GM12878 (cell line): ENCODE measurements at regions not wholly inside any gene's neighbourhood (a gene's known extent, or its start where the extent isn't known, plus 50 kb on each side); places are given as distances from the start of the nearest gene placed in this dataset.

ENCODE experiments used
- ATAC-seq: fragments of 200-7000 bp; cut with Tn5 transposase; 3 replicates; pipeline ENCODE4 v1.9.1; 2020; ENCODE audit warnings: mild to moderate bottlenecking, moderate library complexity
- BruUV-seq: library from RNA; stranded (reverse); fragments of 400-500 nt; replicated peaks from 2 replicates; lab custom pipeline; 2021; lab: Mats Ljungman, UMichigan
- CTCF ChIA-PET: fragments of 300-600 bp; sonication (Branson Sonifier 250); formaldehyde crosslinking; extraction: SDS; loops from one replicate; lab custom pipeline; 2021; ENCODE audit warnings: inconsistent platforms; lab: Yijun Ruan, JAX
- POLR2A ChIA-PET: fragments of 350-600 bp; formaldehyde crosslinking; extraction: SDS; loops from one replicate; lab custom pipeline; 2021; ENCODE audit warnings: inconsistent platforms; lab: Charles Lee
- RAD21 ChIA-PET: fragments of 300-600 bp; sonication (Branson Sonifier 250); formaldehyde crosslinking; loops from one replicate; lab custom pipeline; 2023; ENCODE audit warnings: antibody characterized with exemption; ENCODE audit not compliant: unreplicated experiment; lab: Charles Lee
- SMC1A ChIA-PET: fragments of 300-600 bp; sonication (Branson Sonifier 250); formaldehyde crosslinking; loops from one replicate; lab custom pipeline; 2023; ENCODE audit not compliant: unreplicated experiment, uncharacterized antibody; lab: Charles Lee
- DNase-seq: peaks from one replicate; pipeline ENCODE4 v3.0.0-alpha.2; 2011; ENCODE audit warnings: low read depth, low spot score
- FAIRE-seq: peaks from 3 replicates; lab custom pipeline; 2011; peaks lifted over from hg19 to GRCh38; lab: Jason Lieb, UNC
- H2AFZ ChIP-seq: 2 replicates; pipeline ENCODE4 v1.6.0; 2011; ENCODE audit warnings: low read depth, low read length, control low read depth; ENCODE audit not compliant: control insufficient read depth
- H3K27ac ChIP-seq: 2 replicates; pipeline ENCODE4 v1.5.1; 2011; ENCODE audit warnings: control low read depth; ENCODE audit not compliant: control insufficient read depth, insufficient read depth
- H3K27me3 ChIP-seq, 2 experiments: replicated peaks in 1 of 2; 2 replicates each; pipeline versions ENCODE4 v1.6.0 to v1.6.1; 2011; ENCODE audit warnings: low read length in 1 of 2; ENCODE audit not compliant: control insufficient read depth in 2 of 2, insufficient read depth in 2 of 2
- H3K36me3 ChIP-seq, 2 experiments: 2 replicates each; pipeline ENCODE4 v1.5.1; 2011; ENCODE audit warnings: low read length in 1 of 2; ENCODE audit not compliant: control insufficient read depth in 2 of 2, insufficient read depth in 2 of 2
- H3K4me1 ChIP-seq: 2 replicates; pipeline ENCODE4 v1.6.1; 2011; ENCODE audit warnings: mild to moderate bottlenecking, low read length, moderate library complexity, mixed read lengths; ENCODE audit not compliant: control insufficient read depth, insufficient read depth
- H3K4me2 ChIP-seq: 2 replicates; pipeline ENCODE4 v1.6.0; 2011; ENCODE audit warnings: control low read depth; ENCODE audit not compliant: control insufficient read depth, insufficient read depth
- H3K4me3 ChIP-seq: fragments of 200-600 bp; sonication (generic); 2 replicates; pipeline ENCODE4 v1.5.1; 2016
- H3K79me2 ChIP-seq: 2 replicates; pipeline ENCODE4 v1.6.0; 2011; ENCODE audit warnings: low read length; ENCODE audit not compliant: control insufficient read depth, insufficient read depth
- H3K9ac ChIP-seq: 2 replicates; pipeline ENCODE4 v1.8.0; 2011; ENCODE audit warnings: low read length, control low read depth, mixed read lengths; ENCODE audit not compliant: control insufficient read depth, insufficient read depth
- H3K9me3 ChIP-seq: replicated peaks from 3 replicates; pipeline ENCODE4 v1.5.1; 2011; ENCODE audit warnings: mild to moderate bottlenecking, low read length; ENCODE audit not compliant: control insufficient read depth, insufficient read depth
- H4K20me1 ChIP-seq: 2 replicates; pipeline ENCODE4 v1.6.0; 2011; ENCODE audit not compliant: control insufficient read depth, insufficient read depth
- ATF2 ChIP-seq: IDR thresholded peaks from 2 replicates; pipeline ENCODE4 v1.6.1; 2012; ENCODE audit warnings: low read length, inconsistent platforms
- BHLHE40 ChIP-seq, 2 experiments: fragments of 450-650 bp in 1 of 2; IDR thresholded peaks; 2 replicates each; pipeline ENCODE4 v1.6.1; 2011 to 2017; ENCODE audit warnings: low read depth in 2 of 2, borderline replicate concordance in 1 of 2, improper control_type of control experiment in 1 of 2, low read length in 1 of 2, mild to moderate bottlenecking in 1 of 2
- ESRRA ChIP-seq: IDR thresholded peaks from 2 replicates; pipeline ENCODE4 v1.6.1; 2012; ENCODE audit warnings: mild to moderate bottlenecking, low read length, improper control_type of control experiment
- ETV6 ChIP-seq, 2 experiments: fragments of 450-650 bp in 1 of 2; IDR thresholded peaks in 1 of 2; conservative IDR thresholded peaks in 1 of 2; 2 replicates each; pipeline ENCODE4 v1.6.1; 2014; ENCODE audit warnings: antibody characterized with exemption in 1 of 2, borderline replicate concordance in 1 of 2, low read depth in 1 of 2, mild to moderate bottlenecking in 1 of 2, moderate library complexity in 1 of 2
- NFYB ChIP-seq: IDR thresholded peaks from 2 replicates; pipeline ENCODE4 v1.6.1; 2011; ENCODE audit warnings: low read depth, mild to moderate bottlenecking, low read length, improper control_type of control experiment, moderate library complexity; ENCODE audit not compliant: insufficient read depth
- ZBTB11 ChIP-seq: fragments of 450-650 bp; formaldehyde crosslinking; IDR thresholded peaks from 2 replicates; pipeline ENCODE4 v1.5.0; 2022; ENCODE audit warnings: mild to moderate bottlenecking, missing genetic modification characterization
- ZZZ3 ChIP-seq: IDR thresholded peaks from 2 replicates; pipeline ENCODE4 v1.6.1; 2011; ENCODE audit warnings: low read depth; ENCODE audit not compliant: control insufficient read depth, insufficient read length
- WGBS: methylation state at CpG from one replicate; pipeline ENCODE4 v1.1.6; 2016; ENCODE audit warnings: low lambda C conversion rate; ENCODE audit not compliant: insufficient replicate concordance, insufficient coverage; ENCODE audit errors: missing lambda C conversion rate; 5-methylcytosine and 5-hydroxymethylcytosine counted together
- in situ Hi-C: fragments of 300-500 bp; cut with MboI; formaldehyde crosslinking; loops from 9 replicates; pipeline ENCODE4 v1.14.3; 2018; ENCODE audit warnings: mixed read lengths
- intact Hi-C: fragments of 100-400 bp; cut with micrococcal nuclease; formaldehyde crosslinking; loops from one replicate; pipeline ENCODE4 v1.14.2; 2022; ENCODE audit not compliant: unreplicated experiment

GRCh38 chr6:113610377-113610988 is 246.7 kb upstream of the MARCKS start:
- no peak overlapping the region for H3K9ac ChIP-seq
- no peak overlapping the region for H3K4me2 ChIP-seq
- TF ChIP-seq ZBTB11 (CRISPR knock-in tag) (no peak), NFYB (no peak), ETV6 (conservative IDR thresholded peaks at IDR 0.05 in 1 of 2, IDR thresholded peaks at IDR 0.05 in 1 of 2; ENCODE audit: borderline replicate concordance in 1 of 2, low read depth in 1 of 2) (no peak), BHLHE40 (IDR thresholded peaks at IDR 0.05; ENCODE audit: borderline replicate concordance in 1 of 2, low read depth in 2 of 2, low read length in 1 of 2) (no peak), ESRRA (no peak), ZZZ3 (no peak), ATF2 (no peak)
- H4K20me1 ChIP-seq, result no peaks in the 10 kb centered on the region
- H3K27ac ChIP-seq, result no peak overlapping the region
- H3K27me3 ChIP-seq, result no peaks in the 10 kb centered on the region
- ATAC-seq (no peak), DNase-seq (no peak), FAIRE-seq (no peak)
- in situ Hi-C loops, result no loop called here
- no peak overlapping the region for H3K4me3 ChIP-seq
- no peak overlapping the region for H2AFZ ChIP-seq
- H3K36me3 ChIP-seq, result no peaks in the 10 kb centered on the region
- no TSS peak for BruUV-seq
- POLR2A ChIA-PET, result interaction anchor here (0.6 to 1.4 kb wide), 2 partner anchors 10 to 742 kb away, joined by 3 to 4 read pairs; no protein-coding TSS in a partner anchor
- RAD21 ChIA-PET, result interaction anchor here (1.5 kb wide), 1 partner anchor 10 kb away, joined by 6 read pairs; no protein-coding TSS in a partner anchor
- SMC1A ChIA-PET, result interaction anchor here (0.8 to 2.4 kb wide), 3 partner anchors 9 to 11 kb away, joined by 3 to 13 read pairs (median 5); no protein-coding TSS in a partner anchor
- intact Hi-C loops, result no loop called here
- no peaks in the 10 kb centered on the region for H3K4me1 ChIP-seq
- 99% methylated on average over 4 of the region's 4 CpGs for WGBS
- CTCF ChIA-PET, result interaction anchor here (0.9 to 1.2 kb wide), 2 partner anchors 9 to 32 kb away, joined by 3 read pairs; no protein-coding TSS in a partner anchor
- H3K79me2 ChIP-seq, result no peaks in the 10 kb centered on the region
- H3K9me3 ChIP-seq, result no peaks in the 10 kb centered on the region; the same call in 2 of the 3 replicates
